ENCODE measurements at regions not wholly inside any gene's neighbourhood (a gene's known extent, or its start where the extent isn't known, plus 50 kb on each side); places are given as distances from the start of the nearest gene placed in this dataset.

- TF ChIP-seq CTCF (IDR thresholded peaks at IDR 0.05; ENCODE audit: low read length) = no peak
- TF ChIP-seq EZH2phosphoT487 (IDR thresholded peaks at IDR 0.05; ENCODE audit: low read length) = no peak
- TF ChIP-seq EZH2 (optimal IDR thresholded peaks at IDR 0.05; ENCODE audit: low read depth, low read length) = no peak
Observed at GRCh38 chrX:125398959-125399440, 79.3 kb downstream of the TEX13C start.

Data from MM.1S (cell line).